B cell (primary cell): ENCODE measurements at regions not wholly inside any gene's neighbourhood (a gene's known extent, or its start where the extent isn't known, plus 50 kb on each side); places are given as distances from the start of the nearest gene placed in this dataset.

Experiments used
- ATAC-seq: fragments of 200-7000 bp; cut with Tn5 transposase; one replicate; pipeline ENCODE4 v1.10.0; 2021; ENCODE audit warnings: low read depth, mild to moderate bottlenecking, moderate number of reproducible peaks, moderate library complexity
- CTCF ChIA-PET: fragments of 350-600 bp; sonication (Branson Sonifier 250); formaldehyde crosslinking; loops from one replicate; lab custom pipeline; 2021; ENCODE audit warnings: antibody characterized with exemption, inconsistent platforms; lab: Charles Lee
- POLR2A ChIA-PET: fragments of 350-600 bp; sonication (Branson Sonifier 250); formaldehyde crosslinking; loops from one replicate; lab custom pipeline; 2021; ENCODE audit warnings: antibody characterized with exemption; lab: Charles Lee
- DNase-seq: peaks from one replicate; pipeline ENCODE4 v3.0.0; 2013
- H2AFZ ChIP-seq: 2 replicates; pipeline ENCODE4 v1.6.1; 2012; ENCODE audit warnings: mild to moderate bottlenecking, low read depth, low read length; ENCODE audit not compliant: insufficient read depth, poor library complexity, severe bottlenecking
- H3K27ac ChIP-seq, 2 donors: 1 replicate in 1 of 2; 2 replicates in 1 of 2; pipeline ENCODE4 v1.5.1; 2012 to 2013; ENCODE audit warnings: low read length in 2 of 2, mild to moderate bottlenecking in 2 of 2, moderate library complexity in 1 of 2
- H3K27me3 ChIP-seq, 4 experiments: fragments of 200-600 bp in 1 of 4; sonication (generic) in 1 of 4; replicated peaks in 1 of 4; 1 replicate in 2 of 4; 2 replicates in 2 of 4; pipeline versions ENCODE4 v1.6.1 to v1.7.0; 2013 to 2016; ENCODE audit warnings: low read length in 3 of 4, mild to moderate bottlenecking in 2 of 4, mixed read lengths in 1 of 4, moderate library complexity in 1 of 4; ENCODE audit not compliant: insufficient read depth in 4 of 4, control insufficient read depth in 3 of 4; ENCODE audit errors: control extremely low read depth in 1 of 4
- H3K36me3 ChIP-seq, 2 experiments: replicated peaks in 1 of 2; 1 replicate in 1 of 2; 2 replicates in 1 of 2; pipeline versions ENCODE4 v1.6.1 to v1.7.1; 2013; ENCODE audit warnings: low read length in 1 of 2; ENCODE audit not compliant: insufficient read depth in 2 of 2, control insufficient read depth in 1 of 2; ENCODE audit errors: control extremely low read depth in 1 of 2, extremely low read depth in 1 of 2
- H3K4me1 ChIP-seq, 2 donors: fragments of 200-600 bp in 1 of 2; sonication (generic) in 1 of 2; 1 replicate in 1 of 2; 2 replicates in 1 of 2; pipeline versions ENCODE4 v1.5.1 to v1.6.1; 2013 to 2017; ENCODE audit warnings: low read length in 2 of 2; ENCODE audit not compliant: control insufficient read depth in 2 of 2, insufficient read depth in 2 of 2
- H3K4me2 ChIP-seq: replicated peaks from 2 replicates; pipeline ENCODE3; 2012; ENCODE audit warnings: mild to moderate bottlenecking, low read depth, low read length; ENCODE audit not compliant: poor library complexity, severe bottlenecking
- H3K4me3 ChIP-seq, 5 experiments: fragments of 200-600 bp in 1 of 5; sonication (generic) in 1 of 5; 1 replicate in 3 of 5; 2 replicates in 2 of 5; pipeline versions ENCODE4 v1.5.1 to v1.7.0; 2011 to 2016; ENCODE audit warnings: low read length in 4 of 5, mild to moderate bottlenecking in 4 of 5, low read depth in 2 of 5, control low read depth in 1 of 5, moderate library complexity in 1 of 5; ENCODE audit not compliant: insufficient read depth in 1 of 5; ENCODE audit errors: control extremely low read depth in 1 of 5, extremely low read depth in 1 of 5
- H3K79me2 ChIP-seq: fragments of 200-600 bp; sonication (generic); one replicate; pipeline ENCODE4 v1.6.0; 2016; ENCODE audit warnings: low read length; ENCODE audit not compliant: control insufficient read depth, insufficient read depth
- H3K9ac ChIP-seq: fragments of 200-600 bp; sonication (generic); 2 replicates; pipeline ENCODE4 v1.6.1; 2017; ENCODE audit warnings: mild to moderate bottlenecking, low read length, moderate library complexity
- H3K9me3 ChIP-seq, 3 donors: one replicate each; pipeline versions ENCODE4 v1.6.1 to v1.7.1; 2013; ENCODE audit warnings: low read length in 2 of 3; ENCODE audit not compliant: control insufficient read depth in 2 of 3, insufficient read depth in 1 of 3; ENCODE audit errors: control extremely low read depth in 1 of 3
- H4K20me1 ChIP-seq: 2 replicates; pipeline ENCODE4 v1.6.0; 2012; ENCODE audit warnings: mild to moderate bottlenecking, low read length; ENCODE audit not compliant: insufficient read depth, control insufficient read depth, poor library complexity, severe bottlenecking
- H3K27ac Mint-ChIP-seq: one replicate; pipeline ENCODE4 v1.8.0; 2021; ENCODE audit warnings: mixed read lengths
- H3K27me3 Mint-ChIP-seq: one replicate; pipeline ENCODE4 v1.8.0; 2021; ENCODE audit warnings: mixed read lengths
- H3K4me1 Mint-ChIP-seq: one replicate; pipeline ENCODE4 v1.8.0; 2021; ENCODE audit warnings: mixed read lengths
- H3K4me3 Mint-ChIP-seq: one replicate; pipeline ENCODE4 v1.8.0; 2021; ENCODE audit warnings: mixed read lengths
- H3K9me3 Mint-ChIP-seq: one replicate; pipeline ENCODE4 v1.8.0; 2022; ENCODE audit warnings: mixed read lengths; ENCODE audit not compliant: insufficient read depth
- EZH2 ChIP-seq: IDR thresholded peaks from 2 replicates; pipeline ENCODE4 v1.6.1; 2012; ENCODE audit warnings: borderline replicate concordance, low read depth, mild to moderate bottlenecking, moderate library complexity, low read length; ENCODE audit not compliant: insufficient read depth, poor library complexity, severe bottlenecking
- WGBS: methylation state at CpG from one replicate; pipeline ENCODE4 v1.1.5; 2013; ENCODE audit warnings: missing lambda C conversion rate; ENCODE audit not compliant: insufficient coverage; 5-methylcytosine and 5-hydroxymethylcytosine counted together
- intact Hi-C: fragments of 100-400 bp; cut with micrococcal nuclease; formaldehyde crosslinking; loops from one replicate; pipeline ENCODE4 v1.10.0; 2022
- TF ChIP-seq, protein P1 (sequence below): fragments of 200-600 bp; IDR thresholded peaks from one replicate; pipeline ENCODE4 v1.8.0; 2022; ENCODE audit warnings: antibody characterized with exemption, mild to moderate bottlenecking

DNA sequence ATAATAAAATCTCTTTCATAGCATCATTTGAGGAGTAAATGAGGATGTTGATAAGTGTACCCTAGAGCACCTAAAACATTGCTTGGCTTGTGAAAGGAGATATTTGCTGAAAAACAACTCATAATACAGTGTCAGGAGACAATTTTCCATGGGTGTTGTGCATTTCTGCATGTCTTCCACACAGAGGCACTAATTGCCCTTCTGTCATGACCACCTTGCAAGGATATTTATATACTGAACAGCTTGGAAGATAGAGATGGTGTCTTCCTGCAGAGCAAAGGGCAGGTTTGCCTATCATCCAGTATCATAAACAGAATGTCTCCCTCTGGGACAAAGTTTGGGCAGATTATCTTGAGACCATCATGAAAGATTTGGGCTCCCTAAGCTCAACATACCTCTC is 495.2 kb upstream of the LRRN3 start:
- Histone ChIP-seq H3K9me3 (no peaks in the 10 kb centered on the region), H2AFZ (no peak overlapping the region), H3K9ac (no peak overlapping the region), H3K4me3 (no peak overlapping the region), H3K27me3 (no peaks in the 10 kb centered on the region), H4K20me1 (no peaks in the 10 kb centered on the region), H3K4me2 (no peak overlapping the region), H3K4me1 (no peaks in the 10 kb centered on the region), H3K79me2 (no peaks in the 10 kb centered on the region), H3K27ac (no peak overlapping the region), H3K36me3 (no peaks in the 10 kb centered on the region)
- no peak overlapping the region for H3K4me3 Mint-ChIP-seq
- ChIA-PET CTCF (no interaction called here), POLR2A (no interaction called here)
- no peak for ATAC-seq
- TF ChIP-seq, protein P1, sequence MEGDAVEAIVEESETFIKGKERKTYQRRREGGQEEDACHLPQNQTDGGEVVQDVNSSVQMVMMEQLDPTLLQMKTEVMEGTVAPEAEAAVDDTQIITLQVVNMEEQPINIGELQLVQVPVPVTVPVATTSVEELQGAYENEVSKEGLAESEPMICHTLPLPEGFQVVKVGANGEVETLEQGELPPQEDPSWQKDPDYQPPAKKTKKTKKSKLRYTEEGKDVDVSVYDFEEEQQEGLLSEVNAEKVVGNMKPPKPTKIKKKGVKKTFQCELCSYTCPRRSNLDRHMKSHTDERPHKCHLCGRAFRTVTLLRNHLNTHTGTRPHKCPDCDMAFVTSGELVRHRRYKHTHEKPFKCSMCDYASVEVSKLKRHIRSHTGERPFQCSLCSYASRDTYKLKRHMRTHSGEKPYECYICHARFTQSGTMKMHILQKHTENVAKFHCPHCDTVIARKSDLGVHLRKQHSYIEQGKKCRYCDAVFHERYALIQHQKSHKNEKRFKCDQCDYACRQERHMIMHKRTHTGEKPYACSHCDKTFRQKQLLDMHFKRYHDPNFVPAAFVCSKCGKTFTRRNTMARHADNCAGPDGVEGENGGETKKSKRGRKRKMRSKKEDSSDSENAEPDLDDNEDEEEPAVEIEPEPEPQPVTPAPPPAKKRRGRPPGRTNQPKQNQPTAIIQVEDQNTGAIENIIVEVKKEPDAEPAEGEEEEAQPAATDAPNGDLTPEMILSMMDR, result no peak
- no peak for TF ChIP-seq EZH2
- H3K9me3 Mint-ChIP-seq, result no peaks in the 10 kb centered on the region
- intact Hi-C loops, result no loop called here
- H3K27me3 Mint-ChIP-seq, result no peaks in the 10 kb centered on the region
- no peak overlapping the region for H3K27ac Mint-ChIP-seq
- H3K4me1 Mint-ChIP-seq, result no peaks in the 10 kb centered on the region
- DNase-seq, result no peak

DNA sequence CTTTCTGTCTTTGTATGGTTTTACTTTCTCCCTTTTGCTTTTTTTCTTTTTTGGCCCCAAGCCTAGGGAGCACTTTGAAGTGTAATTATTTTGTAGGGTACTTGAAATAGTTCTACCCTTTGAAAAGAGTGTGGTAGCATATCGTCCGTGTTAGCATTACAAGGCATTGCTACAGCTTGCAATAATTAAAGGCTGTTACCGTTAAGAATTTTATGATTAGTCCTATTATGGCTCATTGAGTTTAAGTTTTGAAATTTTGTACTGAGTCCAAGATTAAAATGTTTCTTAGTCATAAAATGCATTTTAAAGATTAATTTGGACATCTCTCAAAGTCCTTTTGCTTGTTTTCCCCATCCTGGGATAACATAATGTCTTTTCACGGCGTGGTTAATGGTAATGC is 490.0 kb upstream of the LRRN3 start:
- DNase-seq (no peak), ATAC-seq (no peak)
- no peaks in the 10 kb centered on the region for H3K4me1 ChIP-seq
- no peak overlapping the region for H3K27ac ChIP-seq
- 88% methylated on average over 3 of the region's 5 CpGs for WGBS
- no peak overlapping the region for H3K9ac ChIP-seq
- intact Hi-C loops, result no loop called here
- no peaks in the 10 kb centered on the region for H3K4me1 Mint-ChIP-seq
- H3K27me3 Mint-ChIP-seq, result no peaks in the 10 kb centered on the region
- POLR2A ChIA-PET, result no interaction called here
- no peaks in the 10 kb centered on the region for H4K20me1 ChIP-seq
- no peaks in the 10 kb centered on the region for H3K9me3 Mint-ChIP-seq
- CTCF ChIA-PET, result no interaction called here
- H3K4me3 Mint-ChIP-seq, result no peak overlapping the region
- no peak overlapping the region for H2AFZ ChIP-seq
- H3K36me3 ChIP-seq, result no peaks in the 10 kb centered on the region
- H3K27ac Mint-ChIP-seq, result no peak overlapping the region
- no peak overlapping the region for H3K4me2 ChIP-seq
- H3K4me3 ChIP-seq, result no peak overlapping the region
- no peaks in the 10 kb centered on the region for H3K9me3 ChIP-seq
- no peaks in the 10 kb centered on the region for H3K27me3 ChIP-seq
- TF ChIP-seq EZH2, result no peak
- TF ChIP-seq, protein P1, result no peak
- H3K79me2 ChIP-seq, result no peaks in the 10 kb centered on the region
